GM11168 (cell line): ENCODE measurements at regions not wholly inside any gene's neighbourhood (a gene's known extent, or its start where the extent isn't known, plus 50 kb on each side); places are given as distances from the start of the nearest gene placed in this dataset.

Source experiments
- in situ Hi-C: fragments of 300-500 bp; cut with MboI; formaldehyde crosslinking; loops from one replicate; pipeline ENCODE4 v1.12.0; 2022; ENCODE audit warnings: low sequenced_read_pairs; ENCODE audit not compliant: unreplicated experiment

DNA sequence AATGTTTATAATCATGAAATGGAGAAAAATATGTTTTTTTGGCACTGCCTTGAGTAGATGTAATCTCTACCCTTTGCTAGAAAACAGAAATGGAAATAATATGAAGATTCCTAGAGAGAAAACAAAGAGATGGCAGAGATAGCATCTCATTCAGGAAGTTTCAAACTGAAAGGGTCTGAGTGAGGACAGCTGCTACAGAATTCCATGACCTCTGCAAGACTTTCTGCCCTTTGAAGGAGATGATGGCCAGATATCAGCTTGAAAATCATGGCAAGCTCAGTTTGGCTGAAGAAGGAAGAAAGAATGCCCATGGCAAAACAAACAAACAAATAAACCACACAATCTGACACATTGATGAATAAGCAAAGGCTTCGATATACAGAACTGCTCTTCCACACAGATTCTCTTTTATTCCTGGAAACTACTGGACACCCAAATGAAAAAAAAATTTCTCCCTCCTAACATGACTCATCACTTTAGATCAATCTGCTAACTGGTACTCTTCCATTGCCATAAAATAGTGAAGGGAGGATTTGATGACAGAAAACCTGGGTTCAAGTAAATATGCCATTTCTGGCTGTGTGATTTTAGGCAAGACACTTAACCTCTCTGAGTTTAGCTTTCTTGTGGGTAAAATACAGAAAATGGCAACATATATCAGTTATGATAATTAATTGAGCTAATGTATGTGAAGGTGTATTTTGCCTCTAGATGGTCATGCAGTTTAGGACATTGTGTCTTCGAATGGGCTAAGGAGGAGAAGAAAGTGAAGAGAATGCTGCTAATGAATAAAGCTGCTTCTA is 105.9 kb upstream of the SPACA1 start:
- in situ Hi-C loops: loop anchor here (25.0 kb wide), 2 partner anchors 546 to 846 kb away; no protein-coding TSS in a partner anchor

DNA sequence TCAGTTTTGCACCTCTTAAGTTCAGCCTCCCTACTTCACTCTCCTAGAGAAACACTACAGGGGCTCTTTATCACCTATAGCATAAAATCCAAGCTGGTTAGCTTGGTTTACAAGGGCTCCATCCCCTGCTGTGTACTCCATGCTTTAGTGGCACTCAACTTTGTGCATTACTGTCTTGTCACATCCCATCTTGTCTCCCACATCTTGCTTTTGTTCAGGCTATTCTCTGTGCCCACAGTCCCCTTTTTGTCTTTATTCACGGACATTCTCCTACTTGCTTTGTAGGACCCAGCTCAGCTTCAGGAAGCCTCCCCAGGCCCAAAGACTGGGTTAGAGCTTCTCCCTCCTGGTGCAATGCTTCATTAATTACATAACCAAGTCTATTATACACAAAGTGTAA is 107.9 kb upstream of the SPACA1 start:
- in situ Hi-C loops: loop anchor here (10.0 to 25.0 kb wide), 3 partner anchors 295 to 848 kb away; no protein-coding TSS in a partner anchor

DNA sequence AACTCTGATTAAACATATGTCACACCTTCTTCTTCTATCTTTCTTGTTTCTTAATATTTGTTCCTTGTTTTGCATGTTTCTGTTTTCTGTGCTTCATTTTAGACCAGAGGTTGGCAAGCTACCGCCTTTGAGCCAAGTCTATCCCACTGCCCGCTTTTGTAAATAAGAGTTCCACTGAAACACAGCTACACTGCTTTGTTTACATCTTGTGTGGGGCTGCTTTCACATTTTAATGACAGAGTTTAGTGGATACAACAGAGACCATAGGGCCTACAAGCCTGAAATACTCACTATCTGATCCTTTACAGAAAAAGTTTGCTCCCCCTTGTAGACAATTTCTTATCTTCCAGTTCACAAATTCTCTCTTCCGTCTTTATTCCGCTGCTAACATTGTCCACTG is 109.4 kb upstream of the SPACA1 start:
- in situ Hi-C loops: loop anchor here (10.0 to 25.0 kb wide), 3 partner anchors 297 to 849 kb away; no protein-coding TSS in a partner anchor

DNA sequence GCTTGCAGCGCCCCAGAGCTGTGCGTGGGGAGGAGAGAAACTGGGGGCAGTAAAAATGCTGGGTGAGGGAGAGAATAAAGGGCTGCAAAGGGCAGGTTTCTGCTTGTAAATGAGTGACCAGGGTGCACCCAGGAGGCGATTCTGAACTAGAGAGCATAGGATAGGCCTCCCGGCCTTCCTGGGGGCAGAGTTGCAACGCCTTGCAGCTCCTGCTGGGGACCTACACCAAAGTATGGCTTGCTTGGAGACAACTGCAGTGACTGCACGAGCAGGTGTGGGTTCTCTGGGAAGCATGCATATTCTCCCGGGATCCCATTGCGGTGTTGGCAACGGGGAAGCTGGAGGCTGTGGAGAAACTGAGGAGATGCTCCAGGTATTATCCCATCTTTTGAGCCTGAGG is 111.6 kb upstream of the SPACA1 start:
- in situ Hi-C loops: loop anchor here (10.0 to 25.0 kb wide), 3 partner anchors 299 to 851 kb away; no protein-coding TSS in a partner anchor

DNA sequence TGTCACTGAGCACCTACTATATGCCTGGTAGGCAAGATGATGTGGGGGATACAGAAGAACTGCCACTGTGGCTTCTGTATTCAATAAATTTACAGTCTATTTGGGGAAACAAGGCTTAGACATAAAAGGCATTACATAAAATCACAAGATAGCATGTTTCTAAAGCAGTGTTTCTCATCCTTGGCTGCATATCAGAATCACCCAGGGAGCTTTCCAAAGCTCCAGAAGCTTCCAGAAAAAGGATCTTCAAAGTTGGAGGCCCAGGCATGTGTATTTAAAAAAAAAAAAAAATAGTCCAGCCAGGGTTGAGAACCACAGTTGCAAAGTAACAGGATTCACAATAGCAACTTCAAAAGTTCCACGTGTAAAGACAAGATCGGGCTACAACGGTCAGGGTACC is 112.4 kb upstream of the SPACA1 start:
- in situ Hi-C loops: loop anchor here (10.0 to 25.0 kb wide), 3 partner anchors 300 to 852 kb away; no protein-coding TSS in a partner anchor

DNA sequence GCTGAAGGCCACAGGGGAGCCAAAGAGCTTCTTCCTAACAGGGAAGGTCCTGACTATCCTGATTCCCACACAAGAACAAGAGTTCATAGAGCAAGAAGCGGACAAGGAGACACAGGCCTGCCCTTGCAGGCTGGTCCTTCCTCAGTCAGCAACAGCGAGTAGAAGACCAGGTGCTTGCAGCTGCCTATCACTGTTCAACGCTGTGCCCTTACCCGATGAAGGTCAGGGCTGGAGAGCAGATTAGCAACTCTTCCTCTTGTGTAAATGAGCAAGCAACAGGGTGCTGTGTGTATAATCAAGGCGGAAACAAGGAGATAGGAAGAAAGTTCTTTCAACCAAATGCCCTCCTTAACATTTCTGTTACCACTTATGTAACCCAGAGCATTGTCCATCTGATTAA is 115.3 kb upstream of the SPACA1 start:
- in situ Hi-C loops: loop anchor here (5.0 to 25.0 kb wide), 4 partner anchors 235 to 855 kb away; partner anchors contain the start of gene CNR1

DNA sequence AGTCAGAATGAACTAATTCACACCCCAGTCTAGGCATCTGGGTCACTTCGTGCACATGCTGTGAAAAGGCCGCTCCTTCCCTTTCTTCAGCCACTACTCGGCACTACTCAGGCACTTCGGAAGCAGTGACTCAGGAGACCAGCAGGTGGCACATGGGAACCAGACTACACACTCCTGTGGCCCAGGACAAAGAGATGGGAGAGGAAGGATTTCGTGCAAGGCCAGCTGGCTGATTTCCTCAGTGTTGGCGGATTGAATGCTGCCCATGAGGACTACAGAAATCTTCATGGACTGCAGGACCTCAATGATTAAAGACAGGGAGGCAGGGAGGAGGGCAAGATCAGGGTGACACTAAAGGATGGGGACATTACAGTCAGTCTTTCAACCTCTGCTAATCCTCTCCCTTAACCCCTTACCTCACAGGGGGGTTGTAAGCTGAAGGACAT is 117.8 kb upstream of the SPACA1 start:
- in situ Hi-C loops: loop anchor here (5.0 to 25.0 kb wide), 6 partner anchors 225 to 935 kb away; partner anchors contain the start of genes AKIRIN2 and CNR1

DNA sequence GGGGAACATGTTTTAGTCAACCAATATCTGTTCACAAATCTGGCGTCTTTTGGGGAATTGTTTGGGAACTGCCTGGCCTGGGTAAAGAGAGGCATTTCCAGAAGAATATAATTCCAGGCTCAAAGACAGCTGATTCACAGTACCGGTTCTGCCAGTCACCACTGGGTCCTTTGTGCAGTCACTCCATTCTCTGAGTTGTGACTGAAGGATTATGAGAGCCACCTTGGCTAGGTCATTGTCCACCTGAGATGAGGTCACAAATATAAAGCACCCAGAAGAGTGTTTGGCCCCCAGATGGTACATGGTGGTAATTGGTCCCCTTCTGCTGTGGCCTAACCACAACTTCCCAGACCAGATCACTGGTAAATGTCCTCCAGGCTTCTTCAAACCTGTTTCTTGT is 121.0 kb upstream of the SPACA1 start:
- in situ Hi-C loops: loop anchor here (10.0 to 25.0 kb wide), 4 partner anchors 222 to 938 kb away; partner anchors contain the start of gene AKIRIN2

DNA sequence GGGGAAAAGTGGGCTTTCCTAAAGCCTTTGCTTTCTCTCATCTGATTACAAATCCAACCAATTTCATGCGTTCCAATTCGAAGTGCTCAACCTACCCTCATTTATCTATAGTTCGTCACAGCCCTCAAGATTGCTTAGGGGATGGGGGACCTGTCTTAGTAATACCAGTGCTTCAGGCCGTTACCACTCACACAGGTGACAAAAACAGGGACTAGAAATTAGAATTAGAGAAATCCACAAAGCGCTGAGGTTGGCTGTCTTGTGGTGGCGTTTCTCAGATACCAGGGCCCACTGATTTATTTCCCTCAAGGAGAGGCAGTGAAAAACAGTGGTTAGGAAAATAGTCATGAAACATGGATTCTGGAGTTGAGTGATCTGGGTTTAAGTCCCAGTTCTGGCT is 121.6 kb upstream of the SPACA1 start:
- in situ Hi-C loops: loop anchor here (10.0 to 25.0 kb wide), 4 partner anchors 221 to 939 kb away; partner anchors contain the start of gene AKIRIN2

DNA sequence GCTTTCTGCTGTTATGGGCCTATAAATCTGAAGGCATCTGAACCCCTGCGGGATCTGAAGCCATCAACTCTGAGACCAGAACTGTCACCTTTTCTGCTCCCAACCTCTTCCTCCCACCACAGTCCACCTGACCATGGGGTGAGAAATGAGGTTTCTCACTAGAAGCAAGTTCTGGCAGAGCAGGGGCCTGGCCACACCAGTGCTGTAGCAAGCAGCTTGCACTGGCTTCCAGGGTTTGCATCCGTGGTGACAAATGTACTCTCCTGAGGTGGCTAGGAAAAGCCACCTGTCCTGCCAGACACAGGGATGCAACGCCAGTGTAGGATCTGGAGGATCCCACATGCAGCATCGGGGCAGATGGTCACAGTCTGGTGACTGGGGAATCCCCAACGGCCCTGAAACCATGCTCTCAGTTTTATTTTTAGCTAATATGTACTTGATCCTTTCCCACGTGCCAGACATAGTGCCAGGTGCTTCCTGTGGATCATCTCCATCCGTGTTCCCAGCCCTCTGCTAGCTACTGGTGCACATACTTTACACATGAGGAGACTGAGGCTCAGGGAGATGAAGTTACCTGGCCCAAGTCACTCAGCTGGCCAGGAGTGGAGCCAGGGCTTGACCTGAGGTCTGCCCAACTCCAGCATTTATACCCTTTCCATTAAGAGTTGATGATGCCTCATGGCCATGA is 122.1 kb upstream of the SPACA1 start:
- in situ Hi-C loops: loop anchor here (10.0 to 25.0 kb wide), 4 partner anchors 221 to 939 kb away; partner anchors contain the start of gene AKIRIN2

DNA sequence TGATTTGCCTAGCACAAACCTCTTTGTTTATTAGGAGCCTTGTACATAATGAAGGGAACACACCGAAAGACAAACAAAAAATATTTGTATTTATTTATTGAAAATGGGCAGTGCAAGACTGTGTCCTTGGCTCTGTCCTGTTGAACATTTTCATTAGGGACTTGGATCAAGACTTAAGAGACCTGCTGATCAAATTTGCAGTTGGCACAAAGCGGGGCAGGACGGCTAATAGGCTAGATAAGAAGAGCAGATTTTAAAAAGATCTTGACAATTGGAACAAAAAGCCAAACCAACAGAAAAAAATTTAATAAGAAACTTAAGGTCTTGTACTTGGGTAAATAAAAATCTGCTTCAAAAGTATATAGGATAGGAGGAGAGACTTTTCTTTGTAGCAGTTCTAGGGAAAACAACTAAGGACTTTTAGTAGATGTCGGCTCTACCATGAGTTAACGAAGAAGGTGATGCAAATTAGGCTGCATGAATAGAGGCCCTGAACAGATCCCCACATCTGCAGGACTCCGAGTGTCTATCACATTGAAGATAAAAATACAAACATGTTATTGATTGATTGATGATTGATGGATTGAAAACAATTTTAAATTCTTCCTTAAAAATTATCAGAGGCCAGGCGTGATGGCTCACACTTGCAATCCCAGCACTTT is 124.1 kb upstream of the SPACA1 start:
- in situ Hi-C loops: loop anchor here (10.0 kb wide), 2 partner anchors 219 to 941 kb away; partner anchors contain the start of gene AKIRIN2

DNA sequence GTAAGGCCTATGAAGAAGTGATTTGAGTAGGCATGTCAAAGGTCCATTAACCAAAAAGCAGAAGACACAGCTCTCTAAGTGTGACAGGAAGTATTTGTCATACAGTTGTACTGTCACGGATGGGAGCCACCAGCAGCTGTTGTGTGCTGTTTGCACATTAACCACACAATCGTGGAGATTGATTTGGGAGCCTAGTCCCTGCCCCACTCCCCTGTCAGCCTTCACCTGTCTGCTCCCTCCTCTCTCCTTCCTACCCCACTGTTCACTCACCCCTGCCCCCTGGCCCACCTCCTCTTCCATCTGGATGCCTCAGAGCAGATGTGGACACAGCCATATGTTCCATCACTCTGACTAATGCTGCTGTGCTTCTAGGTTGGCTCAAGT is 124.7 kb upstream of the SPACA1 start:
- in situ Hi-C loops: loop anchor here (10.0 kb wide), 2 partner anchors 218 to 942 kb away; partner anchors contain the start of gene AKIRIN2

DNA sequence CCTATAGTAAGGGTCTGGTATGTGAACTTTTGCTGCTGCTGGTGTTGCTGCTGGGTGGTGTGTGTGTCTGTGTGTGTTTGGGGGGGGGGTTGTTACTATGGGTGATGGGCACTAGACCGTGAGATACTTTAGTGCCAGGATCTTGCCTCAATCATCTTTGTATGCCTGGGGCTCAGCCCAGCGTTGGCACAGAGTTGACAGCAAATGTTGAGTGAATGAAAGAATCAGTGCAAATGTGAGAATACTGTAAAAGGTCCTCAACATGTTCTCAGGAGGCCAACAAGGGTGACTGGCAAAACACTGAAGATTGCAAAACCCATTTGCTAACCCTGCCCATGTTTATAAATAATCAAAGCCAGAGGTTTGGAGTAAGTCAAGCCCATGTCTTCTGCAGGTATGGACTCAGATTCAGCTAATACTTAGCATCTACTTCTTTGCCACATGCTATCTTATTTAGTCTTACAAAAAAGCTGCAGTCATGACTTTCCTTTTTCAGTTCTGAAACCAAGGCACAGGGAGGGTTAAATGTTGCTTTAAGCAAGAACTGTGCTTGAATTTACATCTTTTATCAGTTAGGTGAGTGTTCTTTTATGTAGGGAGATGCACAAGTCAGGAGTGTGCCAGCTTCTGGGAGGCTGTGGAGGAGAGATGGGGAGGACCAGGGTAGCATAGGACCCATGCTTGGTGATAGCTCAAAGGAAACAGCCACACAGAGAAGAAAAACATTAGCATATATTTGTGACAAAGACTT is 125.3 kb upstream of the SPACA1 start:
- in situ Hi-C loops: loop anchor here (10.0 kb wide), 2 partner anchors 218 to 942 kb away; partner anchors contain the start of gene AKIRIN2

DNA sequence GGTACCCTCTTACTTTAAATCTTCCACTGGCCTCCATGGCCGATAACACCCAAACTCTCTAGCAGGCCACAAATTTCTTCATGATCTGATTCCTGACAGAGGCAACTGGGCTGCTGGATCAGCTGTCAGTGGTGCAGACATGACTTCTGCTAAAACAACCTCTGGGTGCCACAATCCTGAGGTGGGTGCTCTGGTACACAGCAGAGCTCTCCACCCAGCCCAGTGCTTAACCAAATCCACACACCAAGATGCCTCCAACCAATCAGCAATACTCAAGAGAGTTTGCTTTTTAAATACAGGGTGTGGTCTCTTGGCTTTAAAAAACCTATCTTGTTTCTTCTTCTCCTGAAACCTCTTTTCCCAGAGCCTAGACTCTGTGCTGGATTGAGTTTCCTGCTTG is 126.6 kb upstream of the SPACA1 start:
- in situ Hi-C loops: loop anchor here (10.0 kb wide), 2 partner anchors 216 to 944 kb away; partner anchors contain the start of gene AKIRIN2

DNA sequence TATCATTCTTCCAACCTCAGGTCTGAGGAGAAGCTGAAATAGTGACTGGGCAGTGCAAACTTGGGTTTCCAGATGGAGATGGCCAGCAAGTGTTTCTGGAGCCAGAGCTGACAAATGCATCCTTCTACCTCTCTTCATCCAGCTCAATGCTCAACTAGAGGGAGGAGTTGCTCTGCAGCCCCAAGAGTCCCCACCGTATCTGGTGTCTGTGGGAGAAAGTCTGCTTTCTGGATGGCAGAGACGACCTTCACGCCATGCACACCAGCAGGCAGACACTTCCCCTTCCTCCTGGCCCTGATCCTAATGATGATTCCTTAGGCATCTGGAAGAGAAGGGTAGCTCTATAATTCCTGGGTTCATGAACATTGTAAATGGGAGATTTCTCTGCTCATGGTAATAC is 127.4 kb upstream of the SPACA1 start:
- in situ Hi-C loops: loop anchor here (10.0 kb wide), 2 partner anchors 215 to 945 kb away; partner anchors contain the start of gene AKIRIN2

DNA sequence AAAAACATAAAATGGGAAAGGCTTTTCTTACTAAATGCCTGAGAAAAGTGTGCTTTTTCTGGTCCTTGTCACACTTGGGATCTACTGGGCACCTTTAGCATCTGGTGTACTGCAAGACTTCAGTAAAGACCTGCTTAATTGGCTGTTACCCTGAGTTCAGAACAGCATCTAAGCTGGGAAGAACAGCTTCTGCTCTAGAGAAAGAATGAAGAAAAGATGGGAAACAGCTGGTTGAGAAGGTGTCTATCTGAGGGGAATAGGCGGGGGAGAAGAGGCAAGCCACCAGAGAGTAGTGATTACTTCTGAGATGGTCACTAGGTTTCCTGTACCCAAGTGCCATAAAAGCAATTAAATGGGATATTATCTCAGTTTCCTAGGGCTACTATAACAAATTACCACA is 128.2 kb upstream of the SPACA1 start:
- in situ Hi-C loops: no loop called here

DNA sequence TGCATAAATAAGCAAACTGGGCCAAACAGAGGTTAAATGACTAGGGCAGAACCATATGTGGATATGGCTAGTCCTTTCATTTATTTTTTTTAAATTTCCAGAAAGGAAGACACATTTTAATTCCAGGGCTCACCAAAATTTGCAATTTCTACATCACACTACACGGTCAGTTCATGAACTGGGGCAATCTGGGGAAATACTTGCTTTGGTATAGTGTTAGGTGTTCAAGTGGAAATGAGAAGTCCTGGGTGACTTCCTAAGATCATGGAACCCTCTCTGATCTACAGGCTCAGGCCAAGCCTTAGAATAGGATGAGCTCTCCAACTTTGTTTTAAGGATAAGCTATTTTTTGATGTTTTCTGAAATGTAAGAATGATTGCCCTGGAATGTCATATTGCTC is 128.6 kb upstream of the SPACA1 start:
- in situ Hi-C loops: no loop called here

DNA sequence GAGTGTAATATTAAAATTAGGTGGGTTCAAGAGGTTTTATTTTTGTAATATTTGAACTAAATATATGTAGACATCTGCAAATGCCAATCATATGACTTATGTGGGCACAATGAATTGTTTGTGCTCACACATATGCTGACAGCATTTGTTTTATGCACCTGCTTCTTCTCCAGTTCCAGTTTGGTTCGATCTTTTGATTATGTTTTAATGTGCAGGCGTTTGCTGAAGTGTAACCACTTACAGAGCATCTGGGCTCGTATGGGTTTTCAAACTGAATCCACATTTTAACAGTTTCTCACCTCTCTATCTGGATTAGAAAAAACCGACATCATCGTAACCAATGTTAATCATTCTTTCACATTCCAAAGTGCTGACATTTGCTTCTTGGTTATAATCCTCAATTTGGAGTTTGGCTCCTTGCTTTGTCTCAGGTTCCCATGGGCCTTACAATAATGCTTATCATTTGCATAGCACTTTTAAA is 129.1 kb upstream of the SPACA1 start:
- in situ Hi-C loops: no loop called here

DNA sequence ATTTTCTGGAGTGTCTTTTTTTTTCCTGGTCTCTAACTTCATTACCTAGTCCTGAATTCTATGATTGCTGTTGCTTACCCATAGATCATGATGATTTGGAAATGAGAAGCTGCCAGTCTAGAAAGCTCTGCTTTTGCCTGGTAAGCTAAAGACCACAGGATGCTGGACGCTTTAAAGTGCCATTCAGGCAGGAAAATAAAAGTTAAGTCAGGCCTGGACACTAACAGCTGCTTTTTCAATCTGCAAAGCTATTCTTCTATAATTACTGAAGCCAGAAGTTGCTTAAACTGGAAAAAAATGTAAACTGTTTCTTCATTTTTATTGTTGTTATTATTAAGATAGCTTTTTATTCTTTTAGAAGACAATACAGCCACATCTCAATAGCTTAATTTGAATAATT is 129.8 kb upstream of the SPACA1 start:
- in situ Hi-C loops: no loop called here
